H1 (cell line): ENCODE measurements at regions not wholly inside any gene's neighbourhood (a gene's known extent, or its start where the extent isn't known, plus 50 kb on each side); places are given as distances from the start of the nearest gene placed in this dataset.

Experiments
- CTCF ChIA-PET: fragments of 300-600 bp; sonication (Branson Sonifier 250); formaldehyde crosslinking; loops from one replicate; lab custom pipeline; 2021; ENCODE audit not compliant: partially characterized antibody; lab: Charles Lee
- POLR2A ChIA-PET: fragments of 300-600 bp; sonication (Branson Sonifier 250); formaldehyde crosslinking; loops from one replicate; lab custom pipeline; 2021; ENCODE audit warnings: inconsistent platforms; ENCODE audit not compliant: partially characterized antibody; lab: Charles Lee
- DNase-seq, 2 experiments: peaks; one replicate each; pipeline versions ENCODE4 v3.0.0 to v3.0.0-alpha.2; 2010 to 2022; ENCODE audit warnings: low spot score in 2 of 2, low read depth in 1 of 2, mixed read lengths in 1 of 2
- FAIRE-seq: peaks from 2 replicates; lab custom pipeline; 2011; peaks lifted over from hg19 to GRCh38; lab: Jason Lieb, UNC
- H2AFZ ChIP-seq: 2 replicates; pipeline ENCODE4 v1.8.1; 2012; ENCODE audit warnings: low read length, inconsistent platforms
- H2AK5ac ChIP-seq: 2 replicates; pipeline ENCODE4 v1.6.1; 2013; ENCODE audit warnings: low read depth, low read length
- H2BK120ac ChIP-seq: replicated peaks from 2 replicates; pipeline ENCODE3; 2013; ENCODE audit warnings: low read depth, low read length, inconsistent platforms
- H2BK12ac ChIP-seq: 2 replicates; pipeline ENCODE4 v1.6.1; 2013; ENCODE audit warnings: low read depth, low read length
- H2BK15ac ChIP-seq: 2 replicates; pipeline ENCODE4 v1.6.1; 2013; ENCODE audit warnings: low read length
- H2BK20ac ChIP-seq: 2 replicates; pipeline ENCODE4 v1.6.1; 2013; ENCODE audit warnings: low read length
- H2BK5ac ChIP-seq: 2 replicates; pipeline ENCODE4 v1.6.1; 2013; ENCODE audit warnings: low read depth, low read length
- H3K14ac ChIP-seq: 2 replicates; pipeline ENCODE4 v1.6.1; 2013; ENCODE audit warnings: inconsistent platforms; ENCODE audit not compliant: insufficient read length
- H3K18ac ChIP-seq: 2 replicates; pipeline ENCODE4 v1.6.1; 2013; ENCODE audit warnings: low read length; ENCODE audit errors: extremely low read depth
- H3K23ac ChIP-seq: 2 replicates; pipeline ENCODE4 v1.6.1; 2013; ENCODE audit warnings: inconsistent platforms; ENCODE audit not compliant: insufficient read length
- H3K23me2 ChIP-seq: 2 replicates; pipeline ENCODE4 v1.6.1; 2013; ENCODE audit warnings: low read depth, low read length
- H3K27ac ChIP-seq: 2 replicates; pipeline ENCODE4 v1.6.1; 2011; ENCODE audit warnings: low read depth, low read length, inconsistent platforms
- H3K27me3 ChIP-seq, 4 experiments: replicated peaks in 1 of 4; 1 replicate in 1 of 4; 2 replicates in 3 of 4; pipeline versions ENCODE4 v1.6.1 to v1.8.1; 2011 to 2013; ENCODE audit warnings: low read length in 3 of 4, mild to moderate bottlenecking in 3 of 4, inconsistent platforms in 2 of 4, mixed read lengths in 2 of 4, moderate library complexity in 1 of 4; ENCODE audit not compliant: control insufficient read depth in 3 of 4, insufficient read depth in 3 of 4; ENCODE audit errors: extremely low read depth in 1 of 4
- H3K36me3 ChIP-seq, 4 experiments: 2 replicates each; pipeline versions ENCODE4 v1.6.1 to v1.8.1; 2011 to 2013; ENCODE audit warnings: mild to moderate bottlenecking in 4 of 4, low read length in 3 of 4, moderate library complexity in 2 of 4, control low read depth in 1 of 4, inconsistent platforms in 1 of 4; ENCODE audit not compliant: insufficient read depth in 4 of 4, control insufficient read depth in 2 of 4
- H3K4ac ChIP-seq: replicated peaks from 2 replicates; pipeline ENCODE3; 2013; ENCODE audit warnings: low read length, low read depth, mixed read lengths, inconsistent platforms; ENCODE audit not compliant: insufficient read length
- H3K4me1 ChIP-seq, 4 experiments: replicated peaks in 1 of 4; 1 replicate in 1 of 4; 2 replicates in 3 of 4; pipeline versions ENCODE4 v1.6.1 to v1.8.1; 2011 to 2013; ENCODE audit warnings: low read length in 3 of 4, inconsistent platforms in 2 of 4, mixed read lengths in 1 of 4; ENCODE audit not compliant: insufficient read depth in 4 of 4, control insufficient read depth in 3 of 4
- H3K4me2 ChIP-seq, 2 experiments: 2 replicates each; pipeline versions ENCODE4 v1.6.1 to v1.8.1; 2011 to 2013; ENCODE audit warnings: low read depth in 2 of 2, low read length in 2 of 2, control low read depth in 1 of 2, inconsistent platforms in 1 of 2, mild to moderate bottlenecking in 1 of 2; ENCODE audit not compliant: insufficient read depth in 1 of 2
- H3K4me3 ChIP-seq, 4 experiments: fragments of 200-600, 300-600 bp in 1 of 4; sonication (generic), shearing (Covaris generic), sonication (Bioruptor Twin) in 1 of 4; 2 replicates each; pipeline versions ENCODE4 v1.5.1 to v1.8.1; 2011 to 2016; ENCODE audit warnings: low read length in 4 of 4, low read depth in 3 of 4, control low read depth in 2 of 4, inconsistent platforms in 2 of 4, mild to moderate bottlenecking in 2 of 4, mixed read lengths in 1 of 4, moderate library complexity in 1 of 4; ENCODE audit not compliant: insufficient read depth in 2 of 4; ENCODE audit errors: extremely low read depth in 1 of 4
- H3K56ac ChIP-seq: replicated peaks from 2 replicates; pipeline ENCODE3; 2013; ENCODE audit warnings: low read depth, mild to moderate bottlenecking, mixed read lengths, low read length, inconsistent platforms; ENCODE audit not compliant: insufficient read length
- H3K79me1 ChIP-seq: 2 replicates; pipeline ENCODE4 v1.6.1; 2013; ENCODE audit warnings: low read depth, low read length, control low read depth
- H3K79me2 ChIP-seq, 2 experiments: 2 replicates each; pipeline versions ENCODE4 v1.6.1 to v1.8.1; 2012 to 2013; ENCODE audit warnings: low read length in 2 of 2, mild to moderate bottlenecking in 2 of 2, inconsistent platforms in 1 of 2; ENCODE audit not compliant: insufficient read depth in 2 of 2, control insufficient read depth in 1 of 2
- H3K9ac ChIP-seq, 4 experiments: replicated peaks in 1 of 4; 1 replicate in 1 of 4; 2 replicates in 3 of 4; pipeline versions ENCODE4 v1.6.1 to v1.8.1; 2011 to 2013; ENCODE audit warnings: low read depth in 3 of 4, low read length in 3 of 4, control low read depth in 2 of 4, mild to moderate bottlenecking in 2 of 4, moderate library complexity in 2 of 4, inconsistent platforms in 1 of 4; ENCODE audit errors: extremely low read depth in 1 of 4
- H3K9me3 ChIP-seq, 2 experiments: 2 replicates each; pipeline versions ENCODE4 v1.6.1 to v1.8.1; 2012 to 2013; ENCODE audit warnings: mild to moderate bottlenecking in 2 of 2, moderate library complexity in 2 of 2, control low read depth in 1 of 2, inconsistent platforms in 1 of 2, low read depth in 1 of 2, low read length in 1 of 2, mixed read lengths in 1 of 2; ENCODE audit not compliant: insufficient read depth in 2 of 2
- H4K20me1 ChIP-seq, 2 experiments: replicated peaks in 1 of 2; 2 replicates each; pipeline versions ENCODE3 to v1.8.1; 2011 to 2013; ENCODE audit warnings: inconsistent platforms in 2 of 2, low read length in 2 of 2, mild to moderate bottlenecking in 1 of 2; ENCODE audit not compliant: insufficient read depth in 2 of 2, control insufficient read depth in 1 of 2
- H4K5ac ChIP-seq: 2 replicates; pipeline ENCODE4 v1.6.1; 2013; ENCODE audit warnings: low read length, low read depth, mixed read lengths, inconsistent platforms; ENCODE audit not compliant: insufficient read length
- H4K8ac ChIP-seq: 2 replicates; pipeline ENCODE4 v1.8.0; 2013; ENCODE audit warnings: mild to moderate bottlenecking, moderate library complexity, low read length, inconsistent platforms; ENCODE audit not compliant: insufficient read depth; ENCODE audit errors: extremely low read depth
- H4K91ac ChIP-seq: replicated peaks from 2 replicates; pipeline ENCODE3; 2013; ENCODE audit warnings: low read length, mixed read lengths, inconsistent platforms; ENCODE audit not compliant: insufficient read length
- CEBPB ChIP-seq: IDR thresholded peaks from 2 replicates; pipeline ENCODE4 v1.6.1; 2012; ENCODE audit warnings: low read depth, low read length
- CTBP2 ChIP-seq: IDR thresholded peaks from 2 replicates; pipeline ENCODE4 v1.7.0; 2011; ENCODE audit warnings: borderline replicate concordance, mild to moderate bottlenecking, moderate library complexity, mixed read lengths, low read length; ENCODE audit not compliant: insufficient read depth, insufficient read length
- JUND ChIP-seq: IDR thresholded peaks from 2 replicates; pipeline ENCODE4 v1.6.1; 2011; ENCODE audit warnings: mild to moderate bottlenecking, improper control_type of control experiment, low read length
- KDM4A ChIP-seq: IDR thresholded peaks from one replicate; pipeline ENCODE4 v1.7.1; 2012; ENCODE audit warnings: low read depth, mild to moderate bottlenecking, moderate library complexity, low read length, inconsistent platforms; ENCODE audit not compliant: severe bottlenecking
- KDM5A ChIP-seq: fragments of 200-600 bp; IDR thresholded peaks from 2 replicates; pipeline ENCODE4 v1.7.1; 2012; ENCODE audit warnings: mild to moderate bottlenecking, low read length, inconsistent platforms, mixed read lengths
- NRF1 ChIP-seq: IDR thresholded peaks from 2 replicates; pipeline ENCODE4 v1.6.1; 2011; ENCODE audit warnings: mild to moderate bottlenecking, low read depth, low read length, improper control_type of control experiment
- POLR2A ChIP-seq, 2 experiments: IDR thresholded peaks; 1 replicate in 1 of 2; 2 replicates in 1 of 2; pipeline ENCODE4 v1.6.1; 2011; ENCODE audit warnings: low read depth in 2 of 2, low read length in 2 of 2, mild to moderate bottlenecking in 2 of 2; ENCODE audit errors: control extremely low read depth in 1 of 2
- RFX5 ChIP-seq: IDR thresholded peaks from 2 replicates; pipeline ENCODE4 v1.6.1; 2011; ENCODE audit warnings: low read depth, low read length, improper control_type of control experiment, borderline replicate concordance
- SAP30 ChIP-seq: fragments of 300-600 bp; sonication (generic); IDR thresholded peaks from 2 replicates; pipeline ENCODE4 v1.7.1; 2012; ENCODE audit warnings: low read length, moderate library complexity, mild to moderate bottlenecking, inconsistent platforms; ENCODE audit not compliant: insufficient read depth, insufficient replicate concordance
- SIRT6 ChIP-seq: IDR thresholded peaks from one replicate; pipeline ENCODE4 v1.7.1; 2012; ENCODE audit warnings: low read length, inconsistent platforms
- SIX5 ChIP-seq: IDR thresholded peaks from 2 replicates; pipeline ENCODE4 v1.6.1; 2011; ENCODE audit warnings: mild to moderate bottlenecking, low read depth, low read length
- SUZ12 ChIP-seq: fragments of 200-600 bp; sonication (generic); IDR thresholded peaks from 2 replicates; pipeline ENCODE4 v1.6.1; 2012; ENCODE audit warnings: mild to moderate bottlenecking, inconsistent platforms, low read length, moderate library complexity, mixed read lengths
- TAF7 ChIP-seq: optimal IDR thresholded peaks from 2 replicates; pipeline ENCODE3; 2011; ENCODE audit warnings: low read depth, mild to moderate bottlenecking, inconsistent platforms, low read length, moderate library complexity, borderline replicate concordance
- WGBS, 2 experiments: shearing (Covaris generic) in 1 of 2; methylation state at CpG; one replicate each; pipeline versions ENCODE4 v1.1.6 to v1.1.7; 2013 to 2015; ENCODE audit warnings: low lambda C conversion rate in 2 of 2, mixed read lengths in 2 of 2, inconsistent platforms in 1 of 2, low coverage in 1 of 2, missing lambda C conversion rate in 1 of 2; ENCODE audit not compliant: insufficient replicate concordance in 2 of 2, insufficient coverage in 1 of 2, insufficient read length in 1 of 2; ENCODE audit errors: extremely low coverage in 1 of 2, missing lambda C conversion rate in 1 of 2; 5-methylcytosine and 5-hydroxymethylcytosine counted together

DNA sequence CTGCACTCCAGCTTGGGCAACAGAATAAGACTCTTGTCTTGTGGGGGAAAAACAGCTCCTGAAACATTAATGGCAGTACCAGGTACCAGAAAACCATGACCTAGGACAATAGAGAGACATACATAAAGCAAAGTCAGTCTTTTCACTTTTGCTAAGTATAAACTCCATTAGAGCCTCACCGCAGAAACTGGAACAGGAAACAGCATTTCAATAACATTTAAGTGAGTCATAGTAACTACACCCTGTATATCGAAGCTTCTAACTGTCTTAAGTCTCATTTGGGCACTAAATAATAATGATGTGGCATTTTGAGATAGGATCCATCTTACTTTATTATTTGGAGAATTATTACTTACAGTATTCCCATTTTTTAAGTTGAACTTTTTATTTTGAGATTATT lies 517.8 kb upstream of the CELF2 start:
- Histone ChIP-seq H2BK120ac (no peak overlapping the region), H3K4ac (no peak overlapping the region), H3K9me3 (peaks cover 0 to 3% of the 10 kb centered on the region in 2 experiments; a peak in 2 of 4 replicates), H2BK12ac (no peak overlapping the region), H4K8ac (no peak overlapping the region), H3K4me3 (no peak overlapping the region), H2BK20ac (no peak overlapping the region), H3K23me2 (no peaks in the 10 kb centered on the region), H3K27me3 (no peaks in the 10 kb centered on the region), H3K4me1 (no peaks in the 10 kb centered on the region), H3K79me2 (no peaks in the 10 kb centered on the region), H3K23ac (no peak overlapping the region), H3K36me3 (no peaks in the 10 kb centered on the region), H4K20me1 (no peaks in the 10 kb centered on the region), H4K5ac (no peak overlapping the region), H2BK15ac (no peak overlapping the region), H3K18ac (no peak overlapping the region), H3K27ac (no peak overlapping the region), H2AK5ac (no peak overlapping the region), H3K4me2 (no peak overlapping the region), H4K91ac (no peak overlapping the region), H3K14ac (no peak overlapping the region), H2AFZ (no peak overlapping the region), H3K56ac (no peak overlapping the region), H3K79me1 (no peaks in the 10 kb centered on the region), H2BK5ac (no peak overlapping the region), H3K9ac (no peak overlapping the region)
- CTCF ChIA-PET: no interaction called here
- FAIRE-seq: no peak
- DNase-seq: no peak
- WGBS, 2 experiments: 82% methylated on average over 2 of the region's 2 CpGs; no CpG with 5 or more reads in 1 of the 2 experiments
- POLR2A ChIA-PET: no interaction called here
- TF ChIP-seq JUND (no peak), SAP30 (no peak), SUZ12 (no peak), CTBP2 (no peak), KDM4A (no peak), NRF1 (no peak), SIX5 (no peak), POLR2A (IDR thresholded peaks at IDR 0.05; ENCODE audit: control extremely low read depth in 1 of 2, low read depth in 2 of 2, low read length in 2 of 2) (no peak), TAF7 (no peak), KDM5A (no peak), SIRT6 (no peak), RFX5 (no peak), CEBPB (no peak)
